ENCODE measurements at regions not wholly inside any gene's neighbourhood (a gene's known extent, or its start where the extent isn't known, plus 50 kb on each side); places are given as distances from the start of the nearest gene placed in this dataset.

GRCh38 chr4:137375111-137375850 is 157.0 kb downstream of the PCDH18 start:
- Histone ChIP-seq H3K4me1 (ENCODE audit: control insufficient read depth, extremely low read depth, insufficient read depth, low read length) (peaks cover 6% of the 10 kb centered on the region), H3K27me3 (ENCODE audit: control insufficient read depth, insufficient read depth, low read length) (no peaks in the 10 kb centered on the region), H2AFZ (ENCODE audit: low read length) (no peak overlapping the region), H3K27ac (ENCODE audit: insufficient read depth, low read length) (no peak overlapping the region), H3K9me3 (ENCODE audit: control insufficient read depth, insufficient read depth, low read depth, low read length) (no peaks in the 10 kb centered on the region), H4K20me1 (ENCODE audit: control insufficient read depth, extremely low read depth, insufficient read depth, low read length) (no peaks in the 10 kb centered on the region), H3K79me2 (ENCODE audit: control insufficient read depth, insufficient read depth, low read length) (no peaks in the 10 kb centered on the region), H3K9ac (ENCODE audit: insufficient read depth, low read length) (no peak overlapping the region), H3K4me3 (replicated peaks in 1 of 4; ENCODE audit: control extremely low read depth in 1 of 4, insufficient read depth in 1 of 4, low read depth in 3 of 4, low read length in 4 of 4) (no peak overlapping the region), H3K4me2 (ENCODE audit: extremely low read depth, insufficient read depth, low read length) (no peak overlapping the region), H3K36me3 (ENCODE audit: control insufficient read depth, insufficient read depth, low read length) (no peaks in the 10 kb centered on the region)
- TF ChIP-seq CTCF (conservative IDR thresholded peaks at IDR 0.05 in 1 of 2, IDR thresholded peaks at IDR 0.05 in 1 of 2; ENCODE audit: low read depth in 1 of 2, low read length in 2 of 2) (no peak), EZH2 (IDR thresholded peaks at IDR 0.05; ENCODE audit: low read length, missing control alignments) (no peak)
- no peak for DNase-seq (ENCODE audit: low read depth in 2 of 2)

GRCh38 chr4:137370679-137371078 is 161.6 kb downstream of the PCDH18 start:
- Histone ChIP-seq H3K4me2 (ENCODE audit: extremely low read depth, insufficient read depth, low read length) (peak overlapping the region; percentile 49), H3K36me3 (ENCODE audit: control insufficient read depth, insufficient read depth, low read length) (no peaks in the 10 kb centered on the region), H3K9me3 (ENCODE audit: control insufficient read depth, insufficient read depth, low read depth, low read length) (no peaks in the 10 kb centered on the region), H2AFZ (ENCODE audit: low read length) (no peak overlapping the region), H3K9ac (ENCODE audit: insufficient read depth, low read length) (no peak overlapping the region), H3K4me3 (replicated peaks in 1 of 4; ENCODE audit: control extremely low read depth in 1 of 4, insufficient read depth in 1 of 4, low read depth in 3 of 4, low read length in 4 of 4) (no peak overlapping the region), H3K27ac (ENCODE audit: insufficient read depth, low read length) (no peak overlapping the region), H3K27me3 (ENCODE audit: control insufficient read depth, insufficient read depth, low read length) (no peaks in the 10 kb centered on the region), H3K79me2 (ENCODE audit: control insufficient read depth, insufficient read depth, low read length) (no peaks in the 10 kb centered on the region), H3K4me1 (ENCODE audit: control insufficient read depth, extremely low read depth, insufficient read depth, low read length) (peaks cover 6% of the 10 kb centered on the region), H4K20me1 (ENCODE audit: control insufficient read depth, extremely low read depth, insufficient read depth, low read length) (no peaks in the 10 kb centered on the region)
- DNase-seq (ENCODE audit: low read depth in 2 of 2), result no peak
- no peak for TF ChIP-seq CTCF (conservative IDR thresholded peaks at IDR 0.05 in 1 of 2, IDR thresholded peaks at IDR 0.05 in 1 of 2; ENCODE audit: low read depth in 1 of 2, low read length in 2 of 2)

GRCh38 chr4:137370206-137370633 is 162.1 kb downstream of the PCDH18 start:
- H3K27me3 ChIP-seq (ENCODE audit: control insufficient read depth, insufficient read depth, low read length), result no peaks in the 10 kb centered on the region
- no peak overlapping the region for H2AFZ ChIP-seq (ENCODE audit: low read length)
- H3K9me3 ChIP-seq (ENCODE audit: control insufficient read depth, insufficient read depth, low read depth, low read length), result no peaks in the 10 kb centered on the region
- H3K4me3 ChIP-seq (replicated peaks in 1 of 4; ENCODE audit: control extremely low read depth in 1 of 4, insufficient read depth in 1 of 4, low read depth in 3 of 4, low read length in 4 of 4), result no peak overlapping the region
- peak; percentile 79 to 84 for DNase-seq (ENCODE audit: low read depth in 2 of 2)
- H3K27ac ChIP-seq (ENCODE audit: insufficient read depth, low read length), result no peak overlapping the region
- H3K9ac ChIP-seq (ENCODE audit: insufficient read depth, low read length), result no peak overlapping the region
- TF ChIP-seq EZH2 (IDR thresholded peaks at IDR 0.05; ENCODE audit: low read length, missing control alignments) (no peak), CTCF (conservative IDR thresholded peaks at IDR 0.05 in 1 of 2, IDR thresholded peaks at IDR 0.05 in 1 of 2; ENCODE audit: low read depth in 1 of 2, low read length in 2 of 2) (no peak)
- peaks cover 6% of the 10 kb centered on the region for H3K4me1 ChIP-seq (ENCODE audit: control insufficient read depth, extremely low read depth, insufficient read depth, low read length)
- H3K4me2 ChIP-seq (ENCODE audit: extremely low read depth, insufficient read depth, low read length), result peak overlapping the region; percentile 49
- H3K36me3 ChIP-seq (ENCODE audit: control insufficient read depth, insufficient read depth, low read length), result no peaks in the 10 kb centered on the region
- no peaks in the 10 kb centered on the region for H4K20me1 ChIP-seq (ENCODE audit: control insufficient read depth, extremely low read depth, insufficient read depth, low read length)
- H3K79me2 ChIP-seq (ENCODE audit: control insufficient read depth, insufficient read depth, low read length), result no peaks in the 10 kb centered on the region

Data from fibroblast of lung (primary cell).